GM23248 (cell line): ENCODE measurements at regions not wholly inside any gene's neighbourhood (a gene's known extent, or its start where the extent isn't known, plus 50 kb on each side); places are given as distances from the start of the nearest gene placed in this dataset.

Experiments
- EZH2 ChIP-seq: fragments of 200-600 bp; sonication (generic); IDR thresholded peaks from 2 replicates; pipeline ENCODE4 v1.6.1; 2018; ENCODE audit warnings: antibody characterized with exemption, mild to moderate bottlenecking; ENCODE audit not compliant: insufficient read depth, poor library complexity, severe bottlenecking
- EZH2phosphoT487 ChIP-seq: fragments of 200-600 bp; sonication (generic); IDR thresholded peaks from 2 replicates; pipeline ENCODE4 v1.6.1; 2018; ENCODE audit warnings: antibody characterized with exemption, moderate library complexity, mild to moderate bottlenecking, low read depth; ENCODE audit not compliant: insufficient read depth

DNA sequence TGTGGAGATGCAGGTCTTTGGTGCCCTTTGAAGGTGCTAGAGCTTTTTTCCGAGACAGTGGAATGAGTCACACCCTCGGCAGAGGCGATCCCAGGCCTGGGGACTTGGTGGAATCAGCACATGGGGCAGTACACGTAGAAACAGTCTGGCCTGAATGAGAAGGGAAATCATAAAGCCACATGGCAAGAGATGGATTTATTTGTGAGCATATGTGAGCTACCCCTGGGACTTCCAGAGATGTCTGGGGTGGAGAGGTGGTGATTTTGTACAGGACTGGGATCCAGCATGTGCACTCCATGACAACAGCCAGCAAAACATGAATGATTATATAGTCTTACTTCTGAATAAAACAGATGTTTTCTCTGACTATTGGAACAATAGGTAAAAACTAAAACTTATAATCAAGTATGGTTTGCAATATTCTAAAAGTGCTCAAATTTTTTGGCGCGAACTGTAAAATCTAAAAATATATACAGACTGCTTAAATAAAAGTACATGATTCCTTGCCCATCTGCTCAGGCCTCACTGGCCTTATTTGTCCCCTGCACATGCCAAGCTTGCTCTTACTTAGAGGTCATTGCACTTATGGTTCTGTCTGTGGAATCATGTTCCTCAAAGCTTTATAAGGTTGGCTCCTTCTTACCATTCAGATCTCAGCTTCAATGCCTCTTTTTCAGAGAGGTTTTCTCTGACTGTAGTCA, 54.7 kb upstream of the SMARCA2 start:
- TF ChIP-seq EZH2 (no peak), EZH2phosphoT487 (no peak)
